H1 (cell line): ENCODE measurements at regions not wholly inside any gene's neighbourhood (a gene's known extent, or its start where the extent isn't known, plus 50 kb on each side); places are given as distances from the start of the nearest gene placed in this dataset.

Experiments used
- CTCF ChIA-PET: fragments of 300-600 bp; sonication (Branson Sonifier 250); formaldehyde crosslinking; loops from one replicate; lab custom pipeline; 2021; ENCODE audit not compliant: partially characterized antibody; lab: Charles Lee
- POLR2A ChIA-PET: fragments of 300-600 bp; sonication (Branson Sonifier 250); formaldehyde crosslinking; loops from one replicate; lab custom pipeline; 2021; ENCODE audit warnings: inconsistent platforms; ENCODE audit not compliant: partially characterized antibody; lab: Charles Lee
- DNase-seq, 2 experiments: peaks; one replicate each; pipeline versions ENCODE4 v3.0.0 to v3.0.0-alpha.2; 2010 to 2022; ENCODE audit warnings: low spot score in 2 of 2, low read depth in 1 of 2, mixed read lengths in 1 of 2
- FAIRE-seq: peaks from 2 replicates; lab custom pipeline; 2011; peaks lifted over from hg19 to GRCh38; lab: Jason Lieb, UNC
- H2AFZ ChIP-seq: 2 replicates; pipeline ENCODE4 v1.8.1; 2012; ENCODE audit warnings: low read length, inconsistent platforms
- H2AK5ac ChIP-seq: 2 replicates; pipeline ENCODE4 v1.6.1; 2013; ENCODE audit warnings: low read depth, low read length
- H2BK120ac ChIP-seq: replicated peaks from 2 replicates; pipeline ENCODE3; 2013; ENCODE audit warnings: low read depth, low read length, inconsistent platforms
- H2BK12ac ChIP-seq: 2 replicates; pipeline ENCODE4 v1.6.1; 2013; ENCODE audit warnings: low read depth, low read length
- H2BK15ac ChIP-seq: 2 replicates; pipeline ENCODE4 v1.6.1; 2013; ENCODE audit warnings: low read length
- H2BK20ac ChIP-seq: 2 replicates; pipeline ENCODE4 v1.6.1; 2013; ENCODE audit warnings: low read length
- H2BK5ac ChIP-seq: 2 replicates; pipeline ENCODE4 v1.6.1; 2013; ENCODE audit warnings: low read depth, low read length
- H3K14ac ChIP-seq: 2 replicates; pipeline ENCODE4 v1.6.1; 2013; ENCODE audit warnings: inconsistent platforms; ENCODE audit not compliant: insufficient read length
- H3K18ac ChIP-seq: 2 replicates; pipeline ENCODE4 v1.6.1; 2013; ENCODE audit warnings: low read length; ENCODE audit errors: extremely low read depth
- H3K23ac ChIP-seq: 2 replicates; pipeline ENCODE4 v1.6.1; 2013; ENCODE audit warnings: inconsistent platforms; ENCODE audit not compliant: insufficient read length
- H3K23me2 ChIP-seq: 2 replicates; pipeline ENCODE4 v1.6.1; 2013; ENCODE audit warnings: low read depth, low read length
- H3K27ac ChIP-seq: 2 replicates; pipeline ENCODE4 v1.6.1; 2011; ENCODE audit warnings: low read depth, low read length, inconsistent platforms
- H3K27me3 ChIP-seq, 4 experiments: replicated peaks in 1 of 4; 1 replicate in 1 of 4; 2 replicates in 3 of 4; pipeline versions ENCODE4 v1.6.1 to v1.8.1; 2011 to 2013; ENCODE audit warnings: low read length in 3 of 4, mild to moderate bottlenecking in 3 of 4, inconsistent platforms in 2 of 4, mixed read lengths in 2 of 4, moderate library complexity in 1 of 4; ENCODE audit not compliant: control insufficient read depth in 3 of 4, insufficient read depth in 3 of 4; ENCODE audit errors: extremely low read depth in 1 of 4
- H3K36me3 ChIP-seq, 4 experiments: 2 replicates each; pipeline versions ENCODE4 v1.6.1 to v1.8.1; 2011 to 2013; ENCODE audit warnings: mild to moderate bottlenecking in 4 of 4, low read length in 3 of 4, moderate library complexity in 2 of 4, control low read depth in 1 of 4, inconsistent platforms in 1 of 4; ENCODE audit not compliant: insufficient read depth in 4 of 4, control insufficient read depth in 2 of 4
- H3K4ac ChIP-seq: replicated peaks from 2 replicates; pipeline ENCODE3; 2013; ENCODE audit warnings: low read length, low read depth, mixed read lengths, inconsistent platforms; ENCODE audit not compliant: insufficient read length
- H3K4me1 ChIP-seq, 4 experiments: replicated peaks in 1 of 4; 1 replicate in 1 of 4; 2 replicates in 3 of 4; pipeline versions ENCODE4 v1.6.1 to v1.8.1; 2011 to 2013; ENCODE audit warnings: low read length in 3 of 4, inconsistent platforms in 2 of 4, mixed read lengths in 1 of 4; ENCODE audit not compliant: insufficient read depth in 4 of 4, control insufficient read depth in 3 of 4
- H3K4me2 ChIP-seq, 2 experiments: 2 replicates each; pipeline versions ENCODE4 v1.6.1 to v1.8.1; 2011 to 2013; ENCODE audit warnings: low read depth in 2 of 2, low read length in 2 of 2, control low read depth in 1 of 2, inconsistent platforms in 1 of 2, mild to moderate bottlenecking in 1 of 2; ENCODE audit not compliant: insufficient read depth in 1 of 2
- H3K4me3 ChIP-seq, 4 experiments: fragments of 200-600, 300-600 bp in 1 of 4; sonication (generic), shearing (Covaris generic), sonication (Bioruptor Twin) in 1 of 4; 2 replicates each; pipeline versions ENCODE4 v1.5.1 to v1.8.1; 2011 to 2016; ENCODE audit warnings: low read length in 4 of 4, low read depth in 3 of 4, control low read depth in 2 of 4, inconsistent platforms in 2 of 4, mild to moderate bottlenecking in 2 of 4, mixed read lengths in 1 of 4, moderate library complexity in 1 of 4; ENCODE audit not compliant: insufficient read depth in 2 of 4; ENCODE audit errors: extremely low read depth in 1 of 4
- H3K56ac ChIP-seq: replicated peaks from 2 replicates; pipeline ENCODE3; 2013; ENCODE audit warnings: low read depth, mild to moderate bottlenecking, mixed read lengths, low read length, inconsistent platforms; ENCODE audit not compliant: insufficient read length
- H3K79me1 ChIP-seq: 2 replicates; pipeline ENCODE4 v1.6.1; 2013; ENCODE audit warnings: low read depth, low read length, control low read depth
- H3K79me2 ChIP-seq, 2 experiments: 2 replicates each; pipeline versions ENCODE4 v1.6.1 to v1.8.1; 2012 to 2013; ENCODE audit warnings: low read length in 2 of 2, mild to moderate bottlenecking in 2 of 2, inconsistent platforms in 1 of 2; ENCODE audit not compliant: insufficient read depth in 2 of 2, control insufficient read depth in 1 of 2
- H3K9ac ChIP-seq, 4 experiments: replicated peaks in 1 of 4; 1 replicate in 1 of 4; 2 replicates in 3 of 4; pipeline versions ENCODE4 v1.6.1 to v1.8.1; 2011 to 2013; ENCODE audit warnings: low read depth in 3 of 4, low read length in 3 of 4, control low read depth in 2 of 4, mild to moderate bottlenecking in 2 of 4, moderate library complexity in 2 of 4, inconsistent platforms in 1 of 4; ENCODE audit errors: extremely low read depth in 1 of 4
- H3K9me3 ChIP-seq, 2 experiments: 2 replicates each; pipeline versions ENCODE4 v1.6.1 to v1.8.1; 2012 to 2013; ENCODE audit warnings: mild to moderate bottlenecking in 2 of 2, moderate library complexity in 2 of 2, control low read depth in 1 of 2, inconsistent platforms in 1 of 2, low read depth in 1 of 2, low read length in 1 of 2, mixed read lengths in 1 of 2; ENCODE audit not compliant: insufficient read depth in 2 of 2
- H4K20me1 ChIP-seq, 2 experiments: replicated peaks in 1 of 2; 2 replicates each; pipeline versions ENCODE3 to v1.8.1; 2011 to 2013; ENCODE audit warnings: inconsistent platforms in 2 of 2, low read length in 2 of 2, mild to moderate bottlenecking in 1 of 2; ENCODE audit not compliant: insufficient read depth in 2 of 2, control insufficient read depth in 1 of 2
- H4K5ac ChIP-seq: 2 replicates; pipeline ENCODE4 v1.6.1; 2013; ENCODE audit warnings: low read length, low read depth, mixed read lengths, inconsistent platforms; ENCODE audit not compliant: insufficient read length
- H4K8ac ChIP-seq: 2 replicates; pipeline ENCODE4 v1.8.0; 2013; ENCODE audit warnings: mild to moderate bottlenecking, moderate library complexity, low read length, inconsistent platforms; ENCODE audit not compliant: insufficient read depth; ENCODE audit errors: extremely low read depth
- H4K91ac ChIP-seq: replicated peaks from 2 replicates; pipeline ENCODE3; 2013; ENCODE audit warnings: low read length, mixed read lengths, inconsistent platforms; ENCODE audit not compliant: insufficient read length
- CBX8 ChIP-seq: fragments of 300-800, 300-1000 bp; sonication (generic); IDR thresholded peaks from 2 replicates; pipeline ENCODE4 v1.7.1; 2016; ENCODE audit warnings: low read depth, low read length, borderline replicate concordance
- EGR1 ChIP-seq: IDR thresholded peaks from 2 replicates; pipeline ENCODE4 v1.6.1; 2011; ENCODE audit warnings: low read depth, low read length, borderline replicate concordance
- HDAC6 ChIP-seq: IDR thresholded peaks from one replicate; pipeline ENCODE4 v1.7.1; 2012; ENCODE audit warnings: low read depth, mild to moderate bottlenecking, inconsistent platforms, low read length, moderate library complexity
- JUN ChIP-seq: IDR thresholded peaks from 2 replicates; pipeline ENCODE4 v1.6.1; 2011; ENCODE audit warnings: low read depth, mild to moderate bottlenecking, improper control_type of control experiment, low read length
- POLR2A ChIP-seq, 2 experiments: IDR thresholded peaks; 1 replicate in 1 of 2; 2 replicates in 1 of 2; pipeline ENCODE4 v1.6.1; 2011; ENCODE audit warnings: low read depth in 2 of 2, low read length in 2 of 2, mild to moderate bottlenecking in 2 of 2; ENCODE audit errors: control extremely low read depth in 1 of 2
- TBP ChIP-seq: IDR thresholded peaks from 2 replicates; pipeline ENCODE4 v1.6.1; 2011; ENCODE audit warnings: low read depth, low read length, improper control_type of control experiment
- TCF12 ChIP-seq: IDR thresholded peaks from 2 replicates; pipeline ENCODE4 v1.6.1; 2011; ENCODE audit warnings: low read depth, mild to moderate bottlenecking, low read length
- USF2 ChIP-seq: IDR thresholded peaks from 2 replicates; pipeline ENCODE4 v1.6.1; 2011; ENCODE audit warnings: low read length, improper control_type of control experiment
- WGBS, 2 experiments: shearing (Covaris generic) in 1 of 2; methylation state at CpG; one replicate each; pipeline versions ENCODE4 v1.1.6 to v1.1.7; 2013 to 2015; ENCODE audit warnings: low lambda C conversion rate in 2 of 2, mixed read lengths in 2 of 2, inconsistent platforms in 1 of 2, low coverage in 1 of 2, missing lambda C conversion rate in 1 of 2; ENCODE audit not compliant: insufficient replicate concordance in 2 of 2, insufficient coverage in 1 of 2, insufficient read length in 1 of 2; ENCODE audit errors: extremely low coverage in 1 of 2, missing lambda C conversion rate in 1 of 2; 5-methylcytosine and 5-hydroxymethylcytosine counted together

- no peak for TF ChIP-seq TCF12
- TF ChIP-seq CBX8, result no peak
- no peak for TF ChIP-seq JUN
- TF ChIP-seq USF2, result no peak
- TF ChIP-seq TBP, result no peak
- TF ChIP-seq EGR1, result no peak
- TF ChIP-seq POLR2A (IDR thresholded peaks at IDR 0.05; ENCODE audit: control extremely low read depth in 1 of 2, low read depth in 2 of 2, low read length in 2 of 2), result no peak
- no peak for TF ChIP-seq HDAC6
- TF ChIP-seq, all 59 proteins: peak for 0
These were observed 57.7 kb downstream of the SOX3 start for GRCh38 chrX:140447150-140447549.

More at GRCh38 chrX:140447150-140447549, 57.7 kb downstream of the SOX3 start:
- no peak overlapping the region for H2BK15ac ChIP-seq
- H4K5ac ChIP-seq, result no peak overlapping the region
- CTCF ChIA-PET, result interaction anchor here (0.6 to 0.7 kb wide), 2 partner anchors 139 to 182 kb away, joined by 3 read pairs; no protein-coding TSS in a partner anchor
- FAIRE-seq (no peak), DNase-seq (no peak)
- no peak overlapping the region for H3K4me3 ChIP-seq
- no peaks in the 10 kb centered on the region for H3K79me1 ChIP-seq
- H3K9me3 ChIP-seq, result no peaks in the 10 kb centered on the region
- WGBS, 2 experiments, result 83% methylated on average over 1 of the region's 1 CpG; no CpG with 5 or more reads in 1 of the 2 experiments
- no peak overlapping the region for H3K27ac ChIP-seq
- H2BK120ac ChIP-seq, result no peak overlapping the region
- no peak overlapping the region for H3K9ac ChIP-seq
- no peak overlapping the region for H2BK12ac ChIP-seq
- H3K23ac ChIP-seq, result no peak overlapping the region
- no peaks in the 10 kb centered on the region for H3K23me2 ChIP-seq
- POLR2A ChIA-PET, result no interaction called here
- H2AK5ac ChIP-seq, result no peak overlapping the region
- no peak overlapping the region for H2BK5ac ChIP-seq
- H3K27me3 ChIP-seq, result no peaks in the 10 kb centered on the region
- no peak overlapping the region for H3K18ac ChIP-seq
- no peaks in the 10 kb centered on the region for H4K20me1 ChIP-seq
- H3K4ac ChIP-seq, result no peak overlapping the region
- no peaks in the 10 kb centered on the region for H3K36me3 ChIP-seq
- H3K56ac ChIP-seq, result no peak overlapping the region
- no peaks in the 10 kb centered on the region for H3K4me1 ChIP-seq
- no peak overlapping the region for H4K8ac ChIP-seq
- H3K4me2 ChIP-seq, result no peak overlapping the region
- no peak overlapping the region for H4K91ac ChIP-seq
- H3K14ac ChIP-seq, result no peak overlapping the region
- no peak overlapping the region for H2BK20ac ChIP-seq
- no peaks in the 10 kb centered on the region for H3K79me2 ChIP-seq
- H2AFZ ChIP-seq, result no peak overlapping the region
